ENCODE measurements at regions not wholly inside any gene's neighbourhood (a gene's known extent, or its start where the extent isn't known, plus 50 kb on each side); places are given as distances from the start of the nearest gene placed in this dataset.

GRCh38 chr11:70760416-70761020 lies 362.2 kb downstream of the CTTN start:
- no peaks in the 10 kb centered on the region for H3K9me3 ChIP-seq (ENCODE audit: insufficient read depth, low read length)
- H3K4me2 ChIP-seq (ENCODE audit: low read depth, low read length, poor library complexity, severe bottlenecking) = no peak overlapping the region
- H4K20me1 ChIP-seq (ENCODE audit: low read depth, low read length) = no peaks in the 10 kb centered on the region
- no peaks in the 10 kb centered on the region for H3F3A ChIP-seq (ENCODE audit: insufficient read depth)
- no peak for TF ChIP-seq CTCF (IDR thresholded peaks at IDR 0.05; ENCODE audit: insufficient read depth, low read length, poor library complexity, severe bottlenecking)
- TF ChIP-seq EZH2phosphoT487 (conservative IDR thresholded peaks at IDR 0.05; ENCODE audit: low read length) = no peak
- H3K9ac ChIP-seq (ENCODE audit: low read length) = no peak overlapping the region
- no peaks in the 10 kb centered on the region for H3K9me2 ChIP-seq (replicated peaks; ENCODE audit: insufficient read depth, low read length)
- H3K27ac ChIP-seq (ENCODE audit: low read depth, low read length) = no peak overlapping the region
- H2AFZ ChIP-seq (ENCODE audit: low read depth, low read length, severe bottlenecking) = no peak overlapping the region
- H3K36me3 ChIP-seq (ENCODE audit: low read length) = no peaks in the 10 kb centered on the region
- no peaks in the 10 kb centered on the region for H3K27me3 ChIP-seq (ENCODE audit: low read length)
- H3K79me2 ChIP-seq (ENCODE audit: insufficient read depth, low read length) = no peaks in the 10 kb centered on the region
- H3K4me3 ChIP-seq (ENCODE audit: insufficient read depth, low read length, poor library complexity, severe bottlenecking) = no peak overlapping the region

- Histone ChIP-seq H2AFZ (ENCODE audit: low read depth, low read length, severe bottlenecking) (no peak overlapping the region), H3K79me2 (ENCODE audit: insufficient read depth, low read length) (no peaks in the 10 kb centered on the region), H4K20me1 (ENCODE audit: low read depth, low read length) (no peaks in the 10 kb centered on the region), H3K9me2 (replicated peaks; ENCODE audit: insufficient read depth, low read length) (no peaks in the 10 kb centered on the region), H3F3A (ENCODE audit: insufficient read depth) (no peaks in the 10 kb centered on the region), H3K36me3 (ENCODE audit: low read length) (no peaks in the 10 kb centered on the region), H3K9ac (ENCODE audit: low read length) (no peak overlapping the region), H3K4me2 (ENCODE audit: low read depth, low read length, poor library complexity, severe bottlenecking) (no peak overlapping the region), H3K4me3 (ENCODE audit: insufficient read depth, low read length, poor library complexity, severe bottlenecking) (no peak overlapping the region), H3K9me3 (ENCODE audit: insufficient read depth, low read length) (no peaks in the 10 kb centered on the region), H3K27me3 (ENCODE audit: low read length) (no peaks in the 10 kb centered on the region), H3K27ac (ENCODE audit: low read depth, low read length) (no peak overlapping the region)
- TF ChIP-seq EZH2phosphoT487 (conservative IDR thresholded peaks at IDR 0.05; ENCODE audit: low read length) = no peak
- no peak for TF ChIP-seq CTCF (IDR thresholded peaks at IDR 0.05; ENCODE audit: insufficient read depth, low read length, poor library complexity, severe bottlenecking)
These were observed 363.0 kb downstream of the CTTN start for GRCh38 chr11:70761094-70761907.

- Histone ChIP-seq H3K27ac (ENCODE audit: low read depth, low read length) (no peak overlapping the region), H3K36me3 (ENCODE audit: low read length) (no peaks in the 10 kb centered on the region), H3K9me2 (replicated peaks; ENCODE audit: insufficient read depth, low read length) (no peaks in the 10 kb centered on the region), H2AFZ (ENCODE audit: low read depth, low read length, severe bottlenecking) (no peak overlapping the region), H3K4me2 (ENCODE audit: low read depth, low read length, poor library complexity, severe bottlenecking) (no peak overlapping the region), H4K20me1 (ENCODE audit: low read depth, low read length) (no peaks in the 10 kb centered on the region), H3K9ac (ENCODE audit: low read length) (no peak overlapping the region), H3F3A (ENCODE audit: insufficient read depth) (no peaks in the 10 kb centered on the region), H3K79me2 (ENCODE audit: insufficient read depth, low read length) (no peaks in the 10 kb centered on the region), H3K27me3 (ENCODE audit: low read length) (no peaks in the 10 kb centered on the region), H3K4me3 (ENCODE audit: insufficient read depth, low read length, poor library complexity, severe bottlenecking) (no peak overlapping the region), H3K9me3 (ENCODE audit: insufficient read depth, low read length) (no peaks in the 10 kb centered on the region)
- no peak for TF ChIP-seq CTCF (IDR thresholded peaks at IDR 0.05; ENCODE audit: insufficient read depth, low read length, poor library complexity, severe bottlenecking)
- no peak for TF ChIP-seq EZH2phosphoT487 (conservative IDR thresholded peaks at IDR 0.05; ENCODE audit: low read length)
These were observed 363.6 kb downstream of the CTTN start for GRCh38 chr11:70761908-70762337.
